ENCODE measurements at regions not wholly inside any gene's neighbourhood (a gene's known extent, or its start where the extent isn't known, plus 50 kb on each side); places are given as distances from the start of the nearest gene placed in this dataset.

GRCh38 chrX:38746102-38746501 lies 55.2 kb upstream of the MID1IP1 start:
- no peak for TF ChIP-seq NFRKB (IDR thresholded peaks at IDR 0.05; ENCODE audit: low read depth)
- TF ChIP-seq CTCF (IDR thresholded peaks at IDR 0.05 in 2 of 3, conservative IDR thresholded peaks at IDR 0.05 in 1 of 3; ENCODE audit: insufficient read depth in 2 of 3, low read depth in 1 of 3, low read length in 3 of 3): no peak
- no peak for TF ChIP-seq TAF7 (tag; IDR thresholded peaks at IDR 0.05)
- no peak for TF ChIP-seq NFYB (IDR thresholded peaks at IDR 0.05; ENCODE audit: extremely low read depth, insufficient read length)

All from K562 (cell line).